Endothelial cell of umbilical vein (primary cell): ENCODE measurements at regions not wholly inside any gene's neighbourhood (a gene's known extent, or its start where the extent isn't known, plus 50 kb on each side); places are given as distances from the start of the nearest gene placed in this dataset.

Experiments
- BruUV-seq: library from RNA; stranded (reverse); fragments of 400-500 nt; replicated peaks from 2 replicates; lab custom pipeline; 2021; lab: Mats Ljungman, UMichigan
- CTCF ChIA-PET: fragments of 300-600, 350-600 bp; sonication (Branson Sonifier 250); formaldehyde crosslinking; loops from one replicate; lab custom pipeline; 2021; ENCODE audit warnings: antibody characterized with exemption, inconsistent platforms; lab: Charles Lee
- POLR2A ChIA-PET: fragments of 300-600, 350-600 bp; sonication (Branson Sonifier 250); formaldehyde crosslinking; loops from one replicate; lab custom pipeline; 2021; ENCODE audit warnings: antibody characterized with exemption, inconsistent platforms; lab: Charles Lee
- DNase-seq: peaks from one replicate; pipeline ENCODE4 v3.0.0-alpha.2; 2011; ENCODE audit warnings: low read depth, low spot score
- FAIRE-seq: peaks from 2 replicates; lab custom pipeline; 2011; peaks lifted over from hg19 to GRCh38; lab: Jason Lieb, UNC
- H2AFZ ChIP-seq: 2 replicates; pipeline ENCODE4 v1.6.0; 2012; ENCODE audit warnings: low read depth, low read length, control low read depth, inconsistent platforms
- H3K27ac ChIP-seq: 2 replicates; pipeline ENCODE4 v1.5.1; 2011; ENCODE audit warnings: low read depth, mild to moderate bottlenecking, control low read depth, low read length, moderate library complexity; ENCODE audit not compliant: insufficient read depth
- H3K27me3 ChIP-seq, 2 experiments: 2 replicates each; pipeline versions ENCODE4 v1.6.0 to v1.6.1; 2011; ENCODE audit warnings: low read length in 2 of 2, mixed read lengths in 1 of 2; ENCODE audit not compliant: control insufficient read depth in 2 of 2, insufficient read depth in 2 of 2
- H3K36me3 ChIP-seq, 2 experiments: 2 replicates in 1 of 2; 3 replicates in 1 of 2; pipeline ENCODE4 v1.5.1; 2011; ENCODE audit warnings: low read length in 2 of 2, mild to moderate bottlenecking in 1 of 2, moderate library complexity in 1 of 2; ENCODE audit not compliant: control insufficient read depth in 2 of 2, insufficient read depth in 2 of 2; ENCODE audit errors: extremely low read depth in 1 of 2
- H3K4me1 ChIP-seq: 3 replicates; pipeline ENCODE4 v1.5.1; 2011; ENCODE audit warnings: mild to moderate bottlenecking, low read length; ENCODE audit not compliant: control insufficient read depth, insufficient read depth; ENCODE audit errors: extremely low read depth
- H3K4me2 ChIP-seq: 2 replicates; pipeline ENCODE4 v1.6.1; 2011; ENCODE audit warnings: low read length, control low read depth, mixed read lengths; ENCODE audit not compliant: insufficient read depth
- H3K4me3 ChIP-seq, 3 experiments: fragments of 200-600 bp in 1 of 3; sonication (generic), shearing (Covaris generic) in 1 of 3; replicated peaks in 1 of 3; 2 replicates each; pipeline ENCODE4 v1.5.1; 2011 to 2016; ENCODE audit warnings: control low read depth in 3 of 3, low read length in 3 of 3, mild to moderate bottlenecking in 2 of 3, inconsistent platforms in 1 of 3, low read depth in 1 of 3, moderate library complexity in 1 of 3; ENCODE audit not compliant: insufficient read depth in 1 of 3
- H3K79me2 ChIP-seq: 2 replicates; pipeline ENCODE4 v1.6.0; 2012; ENCODE audit warnings: low read length, inconsistent platforms; ENCODE audit not compliant: control insufficient read depth, insufficient read depth
- H3K9ac ChIP-seq: replicated peaks from 2 replicates; pipeline ENCODE3; 2011; ENCODE audit warnings: low read length, control low read depth; ENCODE audit not compliant: insufficient read depth; ENCODE audit errors: extremely low read depth
- H3K9me1 ChIP-seq: replicated peaks from 3 replicates; pipeline ENCODE4 v1.6.0; 2011; ENCODE audit warnings: mild to moderate bottlenecking, low read length; ENCODE audit not compliant: control insufficient read depth, insufficient read depth; ENCODE audit errors: extremely low read depth
- H3K9me3 ChIP-seq: replicated peaks from 2 replicates; pipeline ENCODE4 v1.5.1; 2012; ENCODE audit warnings: low read length, inconsistent platforms; ENCODE audit not compliant: control insufficient read depth, insufficient read depth
- H4K20me1 ChIP-seq: replicated peaks from 2 replicates; pipeline ENCODE3; 2011; ENCODE audit warnings: mild to moderate bottlenecking, low read length; ENCODE audit not compliant: control insufficient read depth, insufficient read depth; ENCODE audit errors: extremely low read depth
- CTCF ChIP-seq, 2 donors: IDR thresholded peaks; 1 replicate in 1 of 2; 2 replicates in 1 of 2; pipeline ENCODE4 v1.5.1; 2011; ENCODE audit warnings: low read length in 2 of 2, mild to moderate bottlenecking in 2 of 2, moderate library complexity in 2 of 2, control low read depth in 1 of 2, inconsistent platforms in 1 of 2, low read depth in 1 of 2; ENCODE audit not compliant: insufficient read depth in 1 of 2; ENCODE audit errors: extremely low read depth in 1 of 2
- EZH2 ChIP-seq: IDR thresholded peaks from 2 replicates; pipeline ENCODE4 v1.6.1; 2012; ENCODE audit warnings: borderline replicate concordance, low read depth, mild to moderate bottlenecking, moderate library complexity, low read length, inconsistent platforms; ENCODE audit not compliant: severe bottlenecking
- FOS ChIP-seq: IDR thresholded peaks from 2 replicates; pipeline ENCODE4 v1.6.1; 2011; ENCODE audit warnings: mild to moderate bottlenecking, low read length, moderate library complexity, borderline replicate concordance; ENCODE audit not compliant: insufficient read depth
- GATA2 ChIP-seq: IDR thresholded peaks from 2 replicates; pipeline ENCODE4 v1.7.0; 2011; ENCODE audit warnings: low read depth, mild to moderate bottlenecking, moderate library complexity, mixed read lengths, low read length; ENCODE audit not compliant: insufficient read length, insufficient read depth
- JUN ChIP-seq: IDR thresholded peaks from 2 replicates; pipeline ENCODE4 v1.6.1; 2011; ENCODE audit warnings: borderline replicate concordance, low read depth; ENCODE audit not compliant: insufficient read length, insufficient read depth
- MYC ChIP-seq: IDR thresholded peaks from one replicate; pipeline ENCODE4 v1.6.1; 2011; ENCODE audit warnings: mild to moderate bottlenecking, low read depth, low read length
- POLR2A ChIP-seq: IDR thresholded peaks from 2 replicates; pipeline ENCODE4 v1.6.1; 2012; ENCODE audit warnings: low read depth, mild to moderate bottlenecking, control low read depth, low read length
- POLR2AphosphoS5 ChIP-seq: IDR thresholded peaks from 2 replicates; pipeline ENCODE4 v1.6.1; 2012; ENCODE audit warnings: low read depth, mild to moderate bottlenecking, control low read depth, low read length, moderate library complexity; ENCODE audit not compliant: insufficient read depth
- dilution Hi-C: fragments of 300-500 bp; cut with MboI; formaldehyde crosslinking; loops from one replicate; pipeline ENCODE4 v1.15.0; 2019; ENCODE audit warnings: low sequenced_read_pairs; ENCODE audit not compliant: extremely low pct_ligation_motif_present
- intact Hi-C: fragments of 100-400 bp; cut with micrococcal nuclease; formaldehyde crosslinking; loops from one replicate; pipeline ENCODE4 v1.10.0; 2022
- TF ChIP-seq, protein P1 (sequence below): IDR thresholded peaks from 2 replicates; pipeline ENCODE4 v1.6.1; 2011; ENCODE audit not compliant: insufficient read depth, insufficient read length

- no peak for TF ChIP-seq GATA2
- TF ChIP-seq, protein P1, sequence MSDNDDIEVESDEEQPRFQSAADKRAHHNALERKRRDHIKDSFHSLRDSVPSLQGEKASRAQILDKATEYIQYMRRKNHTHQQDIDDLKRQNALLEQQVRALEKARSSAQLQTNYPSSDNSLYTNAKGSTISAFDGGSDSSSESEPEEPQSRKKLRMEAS = no peak
- no peak for TF ChIP-seq MYC
- TF ChIP-seq FOS = no peak
- TF ChIP-seq EZH2 = no peak
- TF ChIP-seq POLR2AphosphoS5 = no peak
- TF ChIP-seq JUN = no peak
- TF ChIP-seq CTCF (IDR thresholded peaks at IDR 0.05; ENCODE audit: extremely low read depth in 1 of 2, insufficient read depth in 1 of 2, low read depth in 1 of 2, low read length in 2 of 2) = no peak
- no peak for TF ChIP-seq POLR2A
- Histone ChIP-seq H3K9me1 (no peaks in the 10 kb centered on the region), H3K9me3 (no peaks in the 10 kb centered on the region), H2AFZ (no peak overlapping the region), H3K36me3 (no peaks in the 10 kb centered on the region), H3K27me3 (no peaks in the 10 kb centered on the region), H3K4me1 (no peaks in the 10 kb centered on the region), H3K9ac (no peak overlapping the region), H4K20me1 (no peaks in the 10 kb centered on the region), H3K4me3 (no peak overlapping the region), H3K4me2 (no peak overlapping the region), H3K27ac (no peak overlapping the region), H3K79me2 (no peaks in the 10 kb centered on the region)
- ChIA-PET CTCF (interaction anchor here (1.5 kb wide), 1 partner anchor 18 kb away, joined by 3 read pairs; no protein-coding TSS in a partner anchor), POLR2A (no interaction called here)
- intact Hi-C loops = no loop called here
- FAIRE-seq (no peak), DNase-seq (no peak)
- dilution Hi-C loops = no loop called here
- no TSS peak for BruUV-seq
These were observed 211.4 kb downstream of the KCNRG start for GRCh38 chr13:50226515-50227155.
